Stomach (tissue), 4 donors: ENCODE measurements at regions not wholly inside any gene's neighbourhood (a gene's known extent, or its start where the extent isn't known, plus 50 kb on each side); places are given as distances from the start of the nearest gene placed in this dataset.

Source experiments
- POLR2A ChIP-seq, 4 donors: fragments of 450-650 bp; IDR thresholded peaks; one replicate each; pipeline ENCODE4 v1.6.1; 2016; ENCODE audit warnings: antibody characterized with exemption in 4 of 4, control low read depth in 2 of 4, mild to moderate bottlenecking in 1 of 4, moderate library complexity in 1 of 4
- TF ChIP-seq, protein P1 (sequence below), 7 experiments: fragments of 450-650 bp in 4 of 7; fragments of 200-600 bp in 3 of 7; sonication (generic) in 3 of 7; IDR thresholded peaks; one replicate each; pipeline ENCODE4 v1.5.1; 2016 to 2019; ENCODE audit warnings: antibody characterized with exemption in 7 of 7, control low read depth in 2 of 7, mild to moderate bottlenecking in 1 of 7

DNA sequence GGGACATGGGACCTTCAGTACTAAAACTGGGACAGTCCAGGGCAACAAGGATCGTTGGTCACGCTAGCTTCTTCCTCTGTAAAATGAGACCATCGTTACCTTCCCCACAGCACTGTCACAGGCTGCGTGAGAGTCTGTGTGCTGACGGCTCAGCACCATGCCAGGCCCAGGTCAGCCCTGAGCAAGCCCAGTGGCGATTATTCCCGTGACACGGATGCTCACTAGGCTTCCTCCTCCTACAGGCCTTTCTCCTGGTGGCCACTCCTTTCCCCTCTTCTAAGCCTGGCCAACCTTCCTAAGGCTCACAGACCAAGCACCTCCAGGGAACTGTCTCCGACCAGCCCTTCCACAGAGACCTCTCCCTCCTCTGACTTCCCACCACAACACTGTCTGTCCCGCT is 69.3 kb upstream of the RUNX3 start:
- no peak for TF ChIP-seq POLR2A (IDR thresholded peaks at IDR 0.05)
- TF ChIP-seq, protein P1, sequence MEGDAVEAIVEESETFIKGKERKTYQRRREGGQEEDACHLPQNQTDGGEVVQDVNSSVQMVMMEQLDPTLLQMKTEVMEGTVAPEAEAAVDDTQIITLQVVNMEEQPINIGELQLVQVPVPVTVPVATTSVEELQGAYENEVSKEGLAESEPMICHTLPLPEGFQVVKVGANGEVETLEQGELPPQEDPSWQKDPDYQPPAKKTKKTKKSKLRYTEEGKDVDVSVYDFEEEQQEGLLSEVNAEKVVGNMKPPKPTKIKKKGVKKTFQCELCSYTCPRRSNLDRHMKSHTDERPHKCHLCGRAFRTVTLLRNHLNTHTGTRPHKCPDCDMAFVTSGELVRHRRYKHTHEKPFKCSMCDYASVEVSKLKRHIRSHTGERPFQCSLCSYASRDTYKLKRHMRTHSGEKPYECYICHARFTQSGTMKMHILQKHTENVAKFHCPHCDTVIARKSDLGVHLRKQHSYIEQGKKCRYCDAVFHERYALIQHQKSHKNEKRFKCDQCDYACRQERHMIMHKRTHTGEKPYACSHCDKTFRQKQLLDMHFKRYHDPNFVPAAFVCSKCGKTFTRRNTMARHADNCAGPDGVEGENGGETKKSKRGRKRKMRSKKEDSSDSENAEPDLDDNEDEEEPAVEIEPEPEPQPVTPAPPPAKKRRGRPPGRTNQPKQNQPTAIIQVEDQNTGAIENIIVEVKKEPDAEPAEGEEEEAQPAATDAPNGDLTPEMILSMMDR (IDR thresholded peaks at IDR 0.05) = no peak
